ENCODE measurements at regions not wholly inside any gene's neighbourhood (a gene's known extent, or its start where the extent isn't known, plus 50 kb on each side); places are given as distances from the start of the nearest gene placed in this dataset.

GRCh38 chr1:234988155-234988517, 140.5 kb downstream of the TOMM20 start:
- DNase-seq, result no peak

- no peak for DNase-seq
Measured at GRCh38 chr1:234987415-234988154, 141.1 kb downstream of the TOMM20 start.

DNA sequence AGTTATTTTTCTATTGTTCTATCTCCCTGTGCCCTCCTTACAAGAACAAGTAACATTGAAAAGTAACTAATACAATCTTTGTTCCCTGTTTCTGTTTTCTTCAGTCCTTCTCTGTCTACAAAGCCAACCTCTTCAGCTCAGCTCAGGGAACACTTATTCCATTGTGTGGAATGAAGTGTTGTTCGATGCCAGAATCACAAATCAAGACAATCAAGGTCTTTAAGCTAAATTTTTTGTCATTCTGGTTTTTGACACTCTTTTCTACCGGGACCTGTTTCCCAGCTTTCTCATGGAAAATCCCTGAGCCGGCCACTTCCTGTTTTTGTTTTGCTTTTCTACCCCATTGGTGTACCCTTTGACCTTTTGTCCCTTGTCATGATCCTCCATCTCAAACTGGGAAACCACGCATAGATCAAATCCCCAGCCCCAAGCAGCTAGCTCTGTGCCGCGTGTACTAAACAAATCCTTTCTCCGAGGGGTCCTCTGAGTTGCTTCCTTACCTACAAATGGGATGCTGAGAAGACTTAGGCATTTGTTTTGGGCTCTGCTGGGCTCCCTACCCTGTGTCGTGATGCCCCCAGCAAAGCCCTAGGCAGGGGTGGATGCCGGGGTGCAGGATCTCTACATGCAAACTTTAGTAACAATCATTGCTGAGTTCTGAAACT, 141.8 kb downstream of the TOMM20 start:
- no peak for DNase-seq

- DNase-seq, result no peak
Measured at GRCh38 chr1:234985516-234986294, 142.9 kb downstream of the TOMM20 start.

DNA sequence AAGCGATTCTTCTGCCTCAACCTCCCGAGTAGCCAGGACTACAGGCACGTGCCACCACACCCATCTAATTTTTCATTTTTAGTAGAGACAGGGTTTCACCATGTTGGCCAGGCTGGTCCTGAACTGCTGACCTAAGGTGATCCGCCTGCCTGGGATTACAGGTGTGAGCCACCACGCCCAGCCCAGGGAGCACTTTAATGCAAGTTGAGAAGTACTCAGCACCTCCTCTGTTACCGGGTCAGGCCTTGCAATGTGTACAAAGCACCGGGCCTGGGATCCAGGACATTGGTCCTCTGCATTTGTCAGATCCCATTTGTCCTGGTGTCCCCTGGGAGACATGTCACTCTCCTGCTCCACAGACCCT, 143.6 kb downstream of the TOMM20 start:
- DNase-seq, result no peak

DNA sequence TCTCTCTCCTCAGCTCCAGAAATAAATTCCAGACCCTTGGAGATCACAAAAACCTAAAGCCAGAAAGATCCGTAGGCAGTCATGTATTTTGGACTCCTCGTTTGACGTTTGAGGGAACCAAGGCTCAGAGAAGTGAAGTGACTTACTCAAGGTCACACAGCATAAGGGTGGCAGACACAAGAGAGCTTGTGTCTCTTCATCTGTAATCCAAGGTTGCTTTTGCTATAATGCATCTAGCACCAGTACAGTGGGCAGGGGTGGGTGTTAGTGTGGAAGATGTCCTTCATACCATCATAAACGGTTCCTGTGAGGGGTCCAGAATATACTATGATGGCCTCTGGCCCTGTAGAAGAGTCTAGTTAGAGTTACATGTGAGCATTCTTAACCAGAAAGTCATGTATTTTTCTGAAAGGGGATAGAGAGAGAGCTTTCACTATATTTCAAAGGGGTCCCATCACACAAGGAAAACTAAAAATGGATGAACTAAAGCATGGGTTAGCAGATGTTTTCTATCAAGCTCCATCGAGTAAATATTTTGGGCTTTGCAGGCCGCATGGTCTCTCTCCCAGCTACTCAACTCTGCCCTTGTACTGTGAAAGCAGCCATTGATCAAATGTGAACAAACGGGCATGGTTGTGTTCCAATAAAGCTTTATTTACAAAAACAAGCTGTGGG, 144.9 kb downstream of the TOMM20 start:
- no peak for DNase-seq

DNA sequence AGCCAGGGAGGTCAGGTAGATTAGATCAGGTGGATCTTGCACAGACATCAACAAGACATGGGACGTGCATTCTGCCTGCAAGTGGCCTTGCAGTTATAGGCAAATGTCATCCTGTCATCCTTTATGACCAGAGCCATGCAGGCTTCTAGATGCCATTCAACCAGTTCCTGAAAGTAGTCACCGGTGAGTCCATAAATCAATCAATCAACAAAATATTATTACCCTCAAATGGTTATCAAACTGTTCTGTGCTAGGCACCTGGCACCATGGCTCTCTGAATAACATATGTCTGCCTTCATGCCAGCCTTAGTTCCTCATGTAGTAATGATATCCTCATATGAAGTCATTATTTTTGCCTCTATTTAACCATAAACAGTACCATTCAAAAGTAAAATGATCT, 146.9 kb downstream of the TOMM20 start:
- DNase-seq, result no peak

- DNase-seq, result no peak
Measured at GRCh38 chr1:234980645-234981396, 147.8 kb downstream of the TOMM20 start.

DNA sequence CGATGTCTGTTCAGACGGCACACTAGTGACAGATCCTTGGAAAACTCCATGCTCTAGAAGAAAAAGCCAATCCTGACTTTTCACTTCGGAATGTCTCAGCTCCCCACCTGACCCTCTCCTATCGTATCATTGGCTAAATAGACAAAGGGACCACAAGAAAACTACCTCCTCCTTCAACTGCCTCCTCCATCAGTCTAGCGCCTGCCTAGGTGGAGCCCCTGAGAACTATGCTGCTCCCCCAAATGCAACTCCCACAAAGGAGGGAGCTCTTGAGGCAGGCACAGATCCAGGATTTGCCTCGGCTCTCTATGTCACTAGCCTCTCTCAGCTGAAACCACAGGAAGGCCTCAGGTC, 148.4 kb downstream of the TOMM20 start:
- no peak for DNase-seq

GRCh38 chr1:234979296-234980279, 149.0 kb downstream of the TOMM20 start:
- DNase-seq, result no peak

DNA sequence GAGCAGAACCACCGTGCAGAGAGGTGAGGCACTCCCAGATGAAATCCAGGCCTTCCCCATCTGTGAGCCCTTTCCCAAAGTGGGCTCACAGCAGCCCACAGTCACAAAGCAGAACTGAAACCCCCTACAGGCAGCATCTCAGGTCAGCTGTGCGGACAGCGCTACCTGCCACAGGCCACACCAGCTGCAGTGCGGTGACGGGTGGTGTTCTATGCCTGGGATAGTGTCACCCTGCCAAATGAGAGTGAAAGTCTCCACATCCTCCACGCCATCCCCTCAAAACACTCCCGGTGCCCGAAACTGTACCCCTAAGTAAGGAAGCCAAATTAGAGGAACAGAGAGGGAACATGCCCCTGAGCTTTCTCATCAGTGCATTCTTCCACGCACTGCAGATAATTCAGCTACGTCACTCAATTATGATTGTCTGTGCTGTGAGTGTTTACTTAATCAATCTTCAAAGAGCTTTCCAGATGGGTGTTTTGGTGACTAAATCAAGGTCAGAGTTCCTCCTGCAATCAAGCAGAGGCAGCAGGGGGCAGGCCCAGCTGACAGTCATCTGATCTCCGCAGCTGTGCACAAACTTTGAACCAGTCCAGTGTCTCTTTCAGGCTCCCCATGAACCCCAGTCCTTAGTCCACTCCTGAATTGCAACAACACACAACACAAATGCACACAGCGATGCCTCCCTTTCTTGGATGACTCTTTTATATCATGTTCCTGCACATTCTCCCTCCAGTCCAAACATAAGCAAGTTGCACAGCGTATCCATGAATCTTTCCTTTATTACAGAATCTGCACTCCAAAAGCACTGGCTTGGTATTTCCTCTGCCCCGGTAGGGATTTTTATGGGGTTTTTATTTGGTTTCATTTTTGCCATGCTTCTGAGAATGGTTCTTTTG, 150.0 kb downstream of the TOMM20 start:
- no peak for DNase-seq

DNA sequence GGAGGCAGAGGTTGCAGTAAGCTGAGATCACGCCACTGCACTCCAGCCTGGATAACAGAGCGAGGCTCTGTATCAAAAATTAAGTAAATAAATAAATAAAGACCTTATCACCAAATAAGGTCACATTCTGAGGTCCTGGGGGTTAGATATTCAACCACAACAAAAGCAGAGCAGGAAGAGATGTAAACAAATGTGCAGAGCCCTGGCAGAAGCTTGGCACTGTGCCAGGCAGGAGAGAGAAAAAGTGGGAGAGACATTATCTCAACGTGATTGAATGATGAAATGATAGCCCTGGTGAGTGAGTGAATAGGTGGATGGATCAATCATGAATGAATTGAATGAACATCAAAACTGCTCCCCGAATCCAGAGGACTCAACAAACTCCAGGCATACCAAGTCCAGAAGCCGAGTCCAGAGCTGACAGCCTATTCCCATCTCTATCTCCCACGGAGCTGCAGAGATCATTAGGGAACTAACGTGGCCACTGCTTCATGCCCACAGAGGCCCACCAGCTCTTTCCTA, 150.7 kb downstream of the TOMM20 start:
- no peak for DNase-seq

- DNase-seq, result no peak
Measured at GRCh38 chr1:234976861-234977680, 151.6 kb downstream of the TOMM20 start.

DNA sequence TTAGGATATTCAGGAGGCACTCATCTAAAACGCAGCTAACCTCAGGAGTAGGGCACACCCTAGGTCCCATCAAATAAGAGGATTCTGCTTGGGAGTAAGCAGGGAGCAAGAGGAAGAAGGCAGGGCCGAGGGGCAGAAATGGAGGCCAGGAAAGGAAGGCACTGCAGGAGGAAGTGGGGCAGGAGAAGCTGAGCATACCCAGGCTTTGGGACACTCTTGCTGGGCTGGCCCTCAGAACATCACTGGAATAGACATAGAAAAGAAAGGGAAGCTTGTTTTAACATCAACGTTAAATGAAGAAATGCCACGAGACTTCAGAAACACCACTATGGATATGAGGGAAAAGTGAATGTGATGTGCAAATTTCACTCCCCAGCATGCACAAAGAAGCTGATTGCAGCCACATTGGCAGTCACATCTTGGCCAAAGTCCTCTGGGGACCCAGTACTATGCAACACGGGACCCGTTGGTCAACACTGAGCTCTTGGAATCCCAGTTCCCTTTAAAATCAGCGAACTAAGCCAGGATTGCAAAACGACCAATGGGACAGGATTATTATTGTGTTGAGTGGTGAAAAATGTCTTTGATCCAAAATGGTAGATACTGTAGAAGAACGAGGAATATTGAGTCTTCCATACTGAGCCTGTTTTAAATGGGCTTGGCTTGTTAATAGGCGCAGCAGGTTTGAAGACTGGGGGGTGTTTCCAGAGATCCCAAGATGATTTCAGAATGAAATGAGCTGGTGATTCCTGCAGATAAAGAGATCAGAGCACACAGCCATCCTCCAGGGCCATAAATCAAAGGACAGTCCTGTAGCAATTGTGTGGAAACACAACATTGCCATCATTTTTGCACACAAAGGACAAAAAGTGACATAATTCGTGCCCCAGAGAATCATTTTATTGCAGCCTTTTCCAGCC, 152.4 kb downstream of the TOMM20 start:
- DNase-seq, result no peak

DNA sequence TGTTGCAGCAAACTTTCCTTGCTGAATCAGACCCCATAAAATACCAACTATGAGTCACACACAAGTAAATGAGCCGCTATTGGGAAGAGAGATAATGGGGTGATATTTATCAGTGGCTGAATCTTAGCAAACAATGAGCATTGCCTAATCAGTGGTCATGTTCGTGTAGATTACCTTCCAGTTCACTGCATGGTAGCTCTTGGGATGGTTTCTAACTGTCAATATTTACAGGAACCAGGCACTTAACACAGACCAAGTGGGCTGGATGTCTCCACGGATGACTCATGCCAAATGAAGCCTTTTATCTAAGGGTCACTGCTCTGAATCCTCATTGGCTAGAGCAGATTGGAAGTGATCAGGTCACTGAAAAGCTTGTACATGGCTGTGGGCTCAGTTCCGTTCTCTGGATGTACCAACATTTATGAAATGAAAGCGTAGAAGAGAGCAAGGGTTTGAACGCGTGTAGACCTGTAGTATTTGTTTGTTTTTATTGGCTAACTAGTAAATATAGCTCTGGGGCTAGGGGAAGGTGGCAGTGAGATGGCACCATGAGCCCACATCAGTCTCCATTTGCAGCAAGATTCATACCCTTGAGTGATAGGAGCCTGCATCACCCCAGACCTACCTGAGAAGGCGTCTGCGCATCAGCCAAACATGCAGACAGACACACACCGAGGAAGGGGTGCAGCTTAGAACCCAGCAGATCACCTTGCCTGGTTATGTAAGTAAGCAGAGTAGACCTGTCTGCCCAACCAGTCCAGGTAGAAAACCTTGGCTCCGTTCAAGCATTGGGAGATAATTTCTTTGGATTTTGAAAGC, 153.3 kb downstream of the TOMM20 start:
- DNase-seq, result no peak

DNA sequence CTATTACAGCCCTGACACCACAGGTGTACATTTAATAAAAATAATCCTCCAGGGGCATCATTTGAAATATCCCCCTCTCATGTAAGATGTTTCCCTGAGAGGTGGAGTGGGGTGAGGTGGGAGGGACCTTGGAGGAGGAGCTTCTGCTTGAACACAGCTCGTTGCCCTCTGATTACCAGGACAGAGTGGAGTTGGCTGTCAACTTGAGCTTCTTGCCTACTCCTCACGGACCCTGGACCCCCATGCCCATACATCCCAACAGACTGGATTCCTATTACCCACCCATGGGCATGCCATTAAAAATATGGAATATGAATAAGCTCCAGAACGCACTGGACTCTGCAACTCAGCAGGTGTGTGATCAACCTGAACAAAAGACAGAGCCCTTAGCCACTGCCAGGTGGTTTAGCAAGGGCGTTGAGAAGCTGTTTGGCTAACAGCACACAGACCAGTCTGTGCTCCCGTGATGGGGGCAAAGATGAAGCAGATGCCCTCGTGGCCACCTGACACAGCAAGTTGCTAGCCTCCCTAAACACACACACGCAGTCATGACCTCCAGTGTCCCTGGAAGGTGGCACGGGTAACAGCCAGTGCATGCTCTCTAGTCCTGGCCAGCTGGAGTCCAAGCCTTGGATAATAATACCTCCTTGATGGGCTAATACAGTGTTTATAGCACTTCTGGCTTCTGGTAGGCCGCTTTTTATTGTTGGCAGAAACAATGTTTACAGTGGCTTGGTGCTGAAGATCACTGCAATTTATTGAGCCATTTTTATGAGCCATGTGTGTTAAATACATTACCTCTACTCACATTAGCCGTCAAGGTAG, 155.0 kb downstream of the TOMM20 start:
- DNase-seq, result peak; percentile 58
